LoVo (cell line): ENCODE measurements at regions not wholly inside any gene's neighbourhood (a gene's known extent, or its start where the extent isn't known, plus 50 kb on each side); places are given as distances from the start of the nearest gene placed in this dataset.

ENCODE experiments used
- DNase-seq: peaks from one replicate; pipeline ENCODE4 v3.0.0-alpha.2; 2016; ENCODE audit warnings: low spot score

- no peak for DNase-seq
Measured at GRCh38 chr5:125506124-125506523, 759.7 kb upstream of the ZNF608 start.

- no peak for DNase-seq
Measured at GRCh38 chr5:125508225-125508624, 761.8 kb upstream of the ZNF608 start.

- DNase-seq = no peak
Measured at GRCh38 chr5:125510651-125511050, 764.2 kb upstream of the ZNF608 start.

- DNase-seq = no peak
Measured at GRCh38 chr5:125517973-125518550, 771.6 kb upstream of the ZNF608 start.

- DNase-seq = no peak
Measured at GRCh38 chr5:125521289-125521688, 774.9 kb upstream of the ZNF608 start.

GRCh38 chr5:125525356-125525755 lies 778.9 kb upstream of the ZNF608 start:
- no peak for DNase-seq

- DNase-seq = no peak
Measured at GRCh38 chr5:125526966-125527365, 780.5 kb upstream of the ZNF608 start.

- no peak for DNase-seq
Measured at GRCh38 chr5:125528881-125529280, 782.4 kb upstream of the ZNF608 start.

- DNase-seq = no peak
Measured at GRCh38 chr5:125530833-125531615, 784.6 kb upstream of the ZNF608 start.

- DNase-seq = no peak
Measured at GRCh38 chr5:125536095-125536494, 789.7 kb upstream of the ZNF608 start.

GRCh38 chr5:125536582-125536981 lies 790.1 kb upstream of the ZNF608 start:
- DNase-seq = no peak

- DNase-seq = no peak
Measured at GRCh38 chr5:125537661-125538060, 791.2 kb upstream of the ZNF608 start.

- DNase-seq = no peak
Measured at GRCh38 chr5:125538469-125538868, 792.0 kb upstream of the ZNF608 start.

- DNase-seq = no peak
Measured at GRCh38 chr5:125541085-125541484, 794.6 kb upstream of the ZNF608 start.

- DNase-seq = no peak
Measured at GRCh38 chr5:125549322-125549911, 803.0 kb upstream of the ZNF608 start.

GRCh38 chr5:125550274-125550673 lies 803.8 kb upstream of the ZNF608 start:
- DNase-seq = no peak

- no peak for DNase-seq
Measured at GRCh38 chr5:125551246-125551645, 804.8 kb upstream of the ZNF608 start.

GRCh38 chr5:125551797-125552196 lies 805.4 kb upstream of the ZNF608 start:
- no peak for DNase-seq

GRCh38 chr5:125552486-125552885 lies 806.0 kb upstream of the ZNF608 start:
- no peak for DNase-seq

GRCh38 chr5:125554355-125554754 lies 807.9 kb upstream of the ZNF608 start:
- no peak for DNase-seq

- no peak for DNase-seq
Measured at GRCh38 chr5:125555591-125555990, 809.2 kb upstream of the ZNF608 start.

- no peak for DNase-seq
Measured at GRCh38 chr5:125558016-125558415, 811.6 kb upstream of the ZNF608 start.

- DNase-seq = no peak
Measured at GRCh38 chr5:125558466-125558865, 812.0 kb upstream of the ZNF608 start.
